ENCODE measurements at regions not wholly inside any gene's neighbourhood (a gene's known extent, or its start where the extent isn't known, plus 50 kb on each side); places are given as distances from the start of the nearest gene placed in this dataset.

GRCh38 chr21:15441060-15441493 is 288.7 kb upstream of the USP25 start (continued):
- TF ChIP-seq, protein P1, sequence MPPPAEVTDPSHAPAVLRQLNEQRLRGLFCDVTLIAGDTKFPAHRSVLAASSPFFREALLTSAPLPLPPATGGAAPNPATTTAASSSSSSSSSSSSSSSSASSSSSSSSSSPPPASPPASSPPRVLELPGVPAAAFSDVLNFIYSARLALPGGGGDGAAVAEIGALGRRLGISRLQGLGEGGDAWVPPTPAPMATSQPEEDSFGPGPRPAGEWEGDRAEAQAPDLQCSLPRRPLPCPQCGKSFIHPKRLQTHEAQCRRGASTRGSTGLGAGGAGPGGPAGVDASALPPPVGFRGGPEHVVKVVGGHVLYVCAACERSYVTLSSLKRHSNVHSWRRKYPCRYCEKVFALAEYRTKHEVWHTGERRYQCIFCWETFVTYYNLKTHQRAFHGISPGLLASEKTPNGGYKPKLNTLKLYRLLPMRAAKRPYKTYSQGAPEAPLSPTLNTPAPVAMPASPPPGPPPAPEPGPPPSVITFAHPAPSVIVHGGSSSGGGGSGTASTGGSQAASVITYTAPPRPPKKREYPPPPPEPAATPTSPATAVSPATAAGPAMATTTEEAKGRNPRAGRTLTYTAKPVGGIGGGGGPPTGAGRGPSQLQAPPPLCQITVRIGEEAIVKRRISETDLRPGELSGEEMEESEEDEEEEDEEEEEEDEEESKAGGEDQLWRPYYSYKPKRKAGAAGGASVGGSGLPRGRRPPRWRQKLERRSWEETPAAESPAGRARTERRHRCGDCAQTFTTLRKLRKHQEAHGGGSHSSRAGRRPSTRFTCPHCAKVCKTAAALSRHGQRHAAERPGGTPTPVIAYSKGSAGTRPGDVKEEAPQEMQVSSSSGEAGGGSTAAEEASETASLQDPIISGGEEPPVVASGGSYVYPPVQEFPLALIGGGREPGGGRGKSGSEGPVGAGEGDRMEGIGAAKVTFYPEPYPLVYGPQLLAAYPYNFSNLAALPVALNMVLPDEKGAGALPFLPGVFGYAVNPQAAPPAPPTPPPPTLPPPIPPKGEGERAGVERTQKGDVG (CRISPR knock-in tag; IDR thresholded peaks at IDR 0.05; ENCODE audit: borderline replicate concordance): no peak
- no peak for TF ChIP-seq NFE2L1 (CRISPR knock-in tag; IDR thresholded peaks at IDR 0.05; ENCODE audit: borderline replicate concordance)
- no peak for TF ChIP-seq EED (CRISPR knock-in tag; IDR thresholded peaks at IDR 0.05)
- TF ChIP-seq, protein P2, sequence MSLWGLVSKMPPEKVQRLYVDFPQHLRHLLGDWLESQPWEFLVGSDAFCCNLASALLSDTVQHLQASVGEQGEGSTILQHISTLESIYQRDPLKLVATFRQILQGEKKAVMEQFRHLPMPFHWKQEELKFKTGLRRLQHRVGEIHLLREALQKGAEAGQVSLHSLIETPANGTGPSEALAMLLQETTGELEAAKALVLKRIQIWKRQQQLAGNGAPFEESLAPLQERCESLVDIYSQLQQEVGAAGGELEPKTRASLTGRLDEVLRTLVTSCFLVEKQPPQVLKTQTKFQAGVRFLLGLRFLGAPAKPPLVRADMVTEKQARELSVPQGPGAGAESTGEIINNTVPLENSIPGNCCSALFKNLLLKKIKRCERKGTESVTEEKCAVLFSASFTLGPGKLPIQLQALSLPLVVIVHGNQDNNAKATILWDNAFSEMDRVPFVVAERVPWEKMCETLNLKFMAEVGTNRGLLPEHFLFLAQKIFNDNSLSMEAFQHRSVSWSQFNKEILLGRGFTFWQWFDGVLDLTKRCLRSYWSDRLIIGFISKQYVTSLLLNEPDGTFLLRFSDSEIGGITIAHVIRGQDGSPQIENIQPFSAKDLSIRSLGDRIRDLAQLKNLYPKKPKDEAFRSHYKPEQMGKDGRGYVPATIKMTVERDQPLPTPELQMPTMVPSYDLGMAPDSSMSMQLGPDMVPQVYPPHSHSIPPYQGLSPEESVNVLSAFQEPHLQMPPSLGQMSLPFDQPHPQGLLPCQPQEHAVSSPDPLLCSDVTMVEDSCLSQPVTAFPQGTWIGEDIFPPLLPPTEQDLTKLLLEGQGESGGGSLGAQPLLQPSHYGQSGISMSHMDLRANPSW (CRISPR knock-in tag; IDR thresholded peaks at IDR 0.05; ENCODE audit: borderline replicate concordance): peak; percentile 74; the same call in 1 of the 2 replicates
- TF ChIP-seq, protein P3, sequence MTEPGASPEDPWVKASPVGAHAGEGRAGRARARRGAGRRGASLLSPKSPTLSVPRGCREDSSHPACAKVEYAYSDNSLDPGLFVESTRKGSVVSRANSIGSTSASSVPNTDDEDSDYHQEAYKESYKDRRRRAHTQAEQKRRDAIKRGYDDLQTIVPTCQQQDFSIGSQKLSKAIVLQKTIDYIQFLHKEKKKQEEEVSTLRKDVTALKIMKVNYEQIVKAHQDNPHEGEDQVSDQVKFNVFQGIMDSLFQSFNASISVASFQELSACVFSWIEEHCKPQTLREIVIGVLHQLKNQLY (CRISPR knock-in tag; IDR thresholded peaks at IDR 0.05): peak; percentile 93
- TF ChIP-seq MAFF (IDR thresholded peaks at IDR 0.05; ENCODE audit: low read depth, low read length): peak; percentile 99
- TF ChIP-seq, protein P4, sequence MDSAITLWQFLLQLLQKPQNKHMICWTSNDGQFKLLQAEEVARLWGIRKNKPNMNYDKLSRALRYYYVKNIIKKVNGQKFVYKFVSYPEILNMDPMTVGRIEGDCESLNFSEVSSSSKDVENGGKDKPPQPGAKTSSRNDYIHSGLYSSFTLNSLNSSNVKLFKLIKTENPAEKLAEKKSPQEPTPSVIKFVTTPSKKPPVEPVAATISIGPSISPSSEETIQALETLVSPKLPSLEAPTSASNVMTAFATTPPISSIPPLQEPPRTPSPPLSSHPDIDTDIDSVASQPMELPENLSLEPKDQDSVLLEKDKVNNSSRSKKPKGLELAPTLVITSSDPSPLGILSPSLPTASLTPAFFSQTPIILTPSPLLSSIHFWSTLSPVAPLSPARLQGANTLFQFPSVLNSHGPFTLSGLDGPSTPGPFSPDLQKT (CRISPR knock-in tag; IDR thresholded peaks at IDR 0.05; ENCODE audit: borderline replicate concordance): no peak
- no peak for TF ChIP-seq ZNF501 (CRISPR knock-in tag; IDR thresholded peaks at IDR 0.05)
- TF ChIP-seq, protein P5, sequence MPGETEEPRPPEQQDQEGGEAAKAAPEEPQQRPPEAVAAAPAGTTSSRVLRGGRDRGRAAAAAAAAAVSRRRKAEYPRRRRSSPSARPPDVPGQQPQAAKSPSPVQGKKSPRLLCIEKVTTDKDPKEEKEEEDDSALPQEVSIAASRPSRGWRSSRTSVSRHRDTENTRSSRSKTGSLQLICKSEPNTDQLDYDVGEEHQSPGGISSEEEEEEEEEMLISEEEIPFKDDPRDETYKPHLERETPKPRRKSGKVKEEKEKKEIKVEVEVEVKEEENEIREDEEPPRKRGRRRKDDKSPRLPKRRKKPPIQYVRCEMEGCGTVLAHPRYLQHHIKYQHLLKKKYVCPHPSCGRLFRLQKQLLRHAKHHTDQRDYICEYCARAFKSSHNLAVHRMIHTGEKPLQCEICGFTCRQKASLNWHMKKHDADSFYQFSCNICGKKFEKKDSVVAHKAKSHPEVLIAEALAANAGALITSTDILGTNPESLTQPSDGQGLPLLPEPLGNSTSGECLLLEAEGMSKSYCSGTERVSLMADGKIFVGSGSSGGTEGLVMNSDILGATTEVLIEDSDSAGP (CRISPR knock-in tag; IDR thresholded peaks at IDR 0.05; ENCODE audit: borderline replicate concordance): no peak
- TF ChIP-seq, protein P6, sequence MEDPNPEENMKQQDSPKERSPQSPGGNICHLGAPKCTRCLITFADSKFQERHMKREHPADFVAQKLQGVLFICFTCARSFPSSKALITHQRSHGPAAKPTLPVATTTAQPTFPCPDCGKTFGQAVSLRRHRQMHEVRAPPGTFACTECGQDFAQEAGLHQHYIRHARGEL (CRISPR knock-in tag; IDR thresholded peaks at IDR 0.05): no peak
- no peak for TF ChIP-seq ZNF496 (CRISPR knock-in tag; IDR thresholded peaks at IDR 0.05; ENCODE audit: insufficient replicate concordance)
- TF ChIP-seq CENPT (CRISPR knock-in tag; IDR thresholded peaks at IDR 0.05; ENCODE audit: low read depth): no peak
